ENCODE measurements at regions not wholly inside any gene's neighbourhood (a gene's known extent, or its start where the extent isn't known, plus 50 kb on each side); places are given as distances from the start of the nearest gene placed in this dataset.

DNA sequence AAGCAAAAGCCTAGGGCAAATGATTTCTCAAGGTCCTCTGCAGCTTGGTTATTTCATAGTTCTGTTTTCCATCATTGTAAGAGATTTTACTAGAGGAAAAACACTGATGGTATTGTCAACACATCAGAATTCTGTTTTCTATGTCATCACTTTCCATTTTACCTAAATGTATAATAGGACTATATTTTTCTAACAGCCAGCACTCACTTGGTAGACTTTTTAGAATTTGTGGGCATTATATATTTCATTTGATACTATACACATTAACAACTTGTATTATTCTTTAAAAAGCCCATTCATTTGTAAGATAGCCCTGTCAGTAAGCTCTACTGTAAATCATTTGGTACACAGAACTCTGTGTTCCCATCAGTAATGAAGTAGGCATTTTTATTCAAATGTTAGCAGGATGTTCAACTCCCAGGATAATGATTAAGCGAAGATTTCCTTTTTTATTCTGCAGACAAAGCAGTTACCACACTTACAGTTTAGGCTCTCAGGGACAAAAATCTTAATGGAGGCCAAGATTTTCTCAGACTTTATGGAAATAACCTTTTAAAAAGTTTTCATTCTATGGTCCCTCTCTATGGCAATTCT is 143.6 kb upstream of the TEX13C start:
- Histone ChIP-seq H3K9me3 (ENCODE audit: control insufficient read depth, low read length) (peaks cover 5% of the 10 kb centered on the region), H3K27me3 (ENCODE audit: control insufficient read depth, insufficient read depth, low read length, poor library complexity, severe bottlenecking) (no peaks in the 10 kb centered on the region), H3K27ac (ENCODE audit: low read depth, low read length) (no peak overlapping the region), H3K36me3 (ENCODE audit: control insufficient read depth, insufficient read depth, low read length) (no peaks in the 10 kb centered on the region), H3K9ac (ENCODE audit: extremely low read depth, low read length, poor library complexity, severe bottlenecking) (no peak overlapping the region), H3K4me3 (ENCODE audit: low read length) (no peak overlapping the region), H3K4me1 (ENCODE audit: control insufficient read depth, insufficient read depth, low read length) (no peaks in the 10 kb centered on the region)
- Mint-ChIP-seq H3K27me3 (ENCODE audit: insufficient read depth) (no peaks in the 10 kb centered on the region), H3K9me3 (no peaks in the 10 kb centered on the region), H3K4me1 (peaks cover 4% of the 10 kb centered on the region), H3K4me3 (no peak overlapping the region), H3K36me3 (ENCODE audit: low read depth) (no peaks in the 10 kb centered on the region), H3K27ac (no peak overlapping the region)
- no peak for DNase-seq
- TF ChIP-seq, protein P1, sequence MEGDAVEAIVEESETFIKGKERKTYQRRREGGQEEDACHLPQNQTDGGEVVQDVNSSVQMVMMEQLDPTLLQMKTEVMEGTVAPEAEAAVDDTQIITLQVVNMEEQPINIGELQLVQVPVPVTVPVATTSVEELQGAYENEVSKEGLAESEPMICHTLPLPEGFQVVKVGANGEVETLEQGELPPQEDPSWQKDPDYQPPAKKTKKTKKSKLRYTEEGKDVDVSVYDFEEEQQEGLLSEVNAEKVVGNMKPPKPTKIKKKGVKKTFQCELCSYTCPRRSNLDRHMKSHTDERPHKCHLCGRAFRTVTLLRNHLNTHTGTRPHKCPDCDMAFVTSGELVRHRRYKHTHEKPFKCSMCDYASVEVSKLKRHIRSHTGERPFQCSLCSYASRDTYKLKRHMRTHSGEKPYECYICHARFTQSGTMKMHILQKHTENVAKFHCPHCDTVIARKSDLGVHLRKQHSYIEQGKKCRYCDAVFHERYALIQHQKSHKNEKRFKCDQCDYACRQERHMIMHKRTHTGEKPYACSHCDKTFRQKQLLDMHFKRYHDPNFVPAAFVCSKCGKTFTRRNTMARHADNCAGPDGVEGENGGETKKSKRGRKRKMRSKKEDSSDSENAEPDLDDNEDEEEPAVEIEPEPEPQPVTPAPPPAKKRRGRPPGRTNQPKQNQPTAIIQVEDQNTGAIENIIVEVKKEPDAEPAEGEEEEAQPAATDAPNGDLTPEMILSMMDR (conservative IDR thresholded peaks at IDR 0.05), result no peak
- WGBS, 2 experiments (ENCODE audit: insufficient coverage in 1 of 2, insufficient read length in 1 of 2), result 0% methylated on average over 1 of the region's 1 CpG; no CpG with 5 or more reads in 1 of the 2 experiments

DNA sequence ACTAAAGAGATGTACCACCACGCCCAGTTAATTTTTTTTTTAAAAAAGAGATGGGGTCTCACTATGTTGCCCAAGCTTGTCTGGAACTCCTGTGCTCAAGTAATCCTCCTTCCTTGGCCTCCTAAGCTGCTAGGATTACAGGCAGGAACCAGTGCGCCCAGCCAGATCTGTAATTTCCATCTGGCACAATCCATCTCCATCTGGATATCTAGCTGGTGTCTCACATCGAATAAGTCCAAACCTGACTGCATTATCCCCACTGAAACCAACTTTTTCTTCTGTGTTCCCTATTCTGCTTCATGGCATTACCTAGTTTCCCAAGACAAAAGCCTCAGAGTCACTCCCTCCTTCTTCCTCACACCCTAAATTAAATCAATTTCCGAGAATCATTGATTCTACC is 125.8 kb upstream of the TEX13C start:
- H3K27me3 Mint-ChIP-seq (ENCODE audit: insufficient read depth), result no peaks in the 10 kb centered on the region
- no peaks in the 10 kb centered on the region for H3K36me3 Mint-ChIP-seq (ENCODE audit: low read depth)
- WGBS, 2 experiments (ENCODE audit: insufficient coverage in 1 of 2, insufficient read length in 1 of 2), result 96 to 97% methylated on average over 3 to 4 of the region's 4 CpGs

DNA sequence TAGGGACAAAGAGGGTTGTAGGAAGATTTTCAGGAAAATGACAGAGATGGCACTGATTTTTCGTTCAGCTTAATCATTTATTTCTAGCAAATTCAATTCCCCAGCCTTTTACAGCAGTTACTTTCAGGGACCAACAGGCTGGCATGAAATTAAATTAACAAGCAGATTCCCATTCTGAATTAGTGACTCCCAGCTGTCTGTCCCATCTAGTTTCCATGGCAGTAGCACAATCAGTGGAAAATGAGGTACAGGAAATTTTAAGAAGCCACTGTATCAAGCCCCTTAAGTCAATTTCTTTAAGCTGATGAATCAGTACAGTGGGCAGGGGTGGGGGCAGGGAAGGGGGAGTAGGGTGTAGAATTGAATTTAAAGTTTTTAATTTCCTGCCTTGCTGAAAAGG is 121.1 kb upstream of the TEX13C start:
- H3K4me1 ChIP-seq (ENCODE audit: control insufficient read depth, insufficient read depth, low read length), result no peaks in the 10 kb centered on the region
- no peak overlapping the region for H3K4me3 Mint-ChIP-seq
- DNase-seq, result no peak
- no peak overlapping the region for H3K9ac ChIP-seq (ENCODE audit: extremely low read depth, low read length, poor library complexity, severe bottlenecking)
- peaks cover 29% of the 10 kb centered on the region for H3K27me3 ChIP-seq (ENCODE audit: control insufficient read depth, insufficient read depth, low read length, poor library complexity, severe bottlenecking)
- TF ChIP-seq, protein P1 (conservative IDR thresholded peaks at IDR 0.05), result no peak
- H3K27me3 Mint-ChIP-seq (ENCODE audit: insufficient read depth), result peaks cover 28% of the 10 kb centered on the region
- H3K36me3 ChIP-seq (ENCODE audit: control insufficient read depth, insufficient read depth, low read length), result no peaks in the 10 kb centered on the region
- no peak overlapping the region for H3K27ac Mint-ChIP-seq
- no peak overlapping the region for H3K4me3 ChIP-seq (ENCODE audit: low read length)
- H3K9me3 Mint-ChIP-seq, result no peaks in the 10 kb centered on the region
- no peaks in the 10 kb centered on the region for H3K9me3 ChIP-seq (ENCODE audit: control insufficient read depth, low read length)
- H3K4me1 Mint-ChIP-seq, result peaks cover 13% of the 10 kb centered on the region
- no peaks in the 10 kb centered on the region for H3K36me3 Mint-ChIP-seq (ENCODE audit: low read depth)
- 83% methylated on average over 1 of the region's 1 CpG; no CpG with 5 or more reads in 1 of the 2 experiments for WGBS, 2 experiments (ENCODE audit: insufficient coverage in 1 of 2, insufficient read length in 1 of 2)
- H3K27ac ChIP-seq (ENCODE audit: low read depth, low read length), result no peak overlapping the region

More for the DNA sequence above, 125.8 kb upstream of the TEX13C start:
- Histone ChIP-seq H3K27ac (ENCODE audit: low read depth, low read length) (no peak overlapping the region), H3K4me3 (ENCODE audit: low read length) (no peak overlapping the region), H3K9me3 (ENCODE audit: control insufficient read depth, low read length) (no peaks in the 10 kb centered on the region), H3K36me3 (ENCODE audit: control insufficient read depth, insufficient read depth, low read length) (no peaks in the 10 kb centered on the region), H3K27me3 (ENCODE audit: control insufficient read depth, insufficient read depth, low read length, poor library complexity, severe bottlenecking) (no peaks in the 10 kb centered on the region), H3K9ac (ENCODE audit: extremely low read depth, low read length, poor library complexity, severe bottlenecking) (no peak overlapping the region), H3K4me1 (ENCODE audit: control insufficient read depth, insufficient read depth, low read length) (no peaks in the 10 kb centered on the region)
- H3K4me3 Mint-ChIP-seq, result no peak overlapping the region
- no peak for DNase-seq
- no peaks in the 10 kb centered on the region for H3K4me1 Mint-ChIP-seq
- H3K9me3 Mint-ChIP-seq, result no peaks in the 10 kb centered on the region
- H3K27ac Mint-ChIP-seq, result no peak overlapping the region
- TF ChIP-seq, protein P1 (conservative IDR thresholded peaks at IDR 0.05), result no peak

Measured in endodermal cell (in vitro differentiated cells).